GM18951 (cell line): ENCODE measurements at regions not wholly inside any gene's neighbourhood (a gene's known extent, or its start where the extent isn't known, plus 50 kb on each side); places are given as distances from the start of the nearest gene placed in this dataset.
"Not testable (repeated sequence)": the region's sequence is repeated elsewhere in the genome, so short reads cannot be mapped to it uniquely, and the experiment has no call there.

Source experiments
- POLR2A ChIP-seq: IDR thresholded peaks from 4 replicates; pipeline ENCODE4 v1.6.1; 2011; ENCODE audit warnings: mild to moderate bottlenecking; ENCODE audit not compliant: insufficient read length, insufficient read depth; ENCODE audit errors: extremely low read depth
- in situ Hi-C: fragments of 300-500 bp; cut with MboI; formaldehyde crosslinking; loops from one replicate; pipeline ENCODE4 v1.12.0; 2022; ENCODE audit warnings: low sequenced_read_pairs, mixed read lengths, inconsistent platforms; ENCODE audit not compliant: unreplicated experiment

GRCh38 chr13:31587698-31588266 lies 151.5 kb upstream of the RXFP2 start:
- in situ Hi-C loops: no loop called here
- no peak for TF ChIP-seq POLR2A

GRCh38 chr13:31588316-31588715 lies 151.0 kb upstream of the RXFP2 start:
- in situ Hi-C loops: no loop called here
- TF ChIP-seq POLR2A: no peak

- in situ Hi-C loops: no loop called here
- TF ChIP-seq POLR2A: no peak
Observed at GRCh38 chr13:31588893-31589292, 150.4 kb upstream of the RXFP2 start.

GRCh38 chr13:31591642-31592233 lies 147.6 kb upstream of the RXFP2 start:
- no peak for TF ChIP-seq POLR2A
- in situ Hi-C loops: no loop called here

- no peak for TF ChIP-seq POLR2A
- in situ Hi-C loops: no loop called here
Observed at GRCh38 chr13:31594056-31594455, 145.3 kb upstream of the RXFP2 start.

- TF ChIP-seq POLR2A: no peak
- in situ Hi-C loops: no loop called here
Observed at GRCh38 chr13:31595563-31595962, 143.8 kb upstream of the RXFP2 start.

- TF ChIP-seq POLR2A: no peak
- in situ Hi-C loops: no loop called here
Observed at GRCh38 chr13:31598990-31599389, 140.3 kb upstream of the RXFP2 start.

GRCh38 chr13:31605076-31605860 lies 134.1 kb upstream of the RXFP2 start:
- in situ Hi-C loops: no loop called here
- TF ChIP-seq POLR2A: no peak

GRCh38 chr13:31607531-31607930 lies 131.8 kb upstream of the RXFP2 start:
- in situ Hi-C loops: not testable (repeated sequence)

- in situ Hi-C loops: not testable (repeated sequence)
Observed at GRCh38 chr13:31608780-31609179, 130.5 kb upstream of the RXFP2 start.

- in situ Hi-C loops: no loop called here
- no peak for TF ChIP-seq POLR2A
Observed at GRCh38 chr13:31610270-31610998, 128.9 kb upstream of the RXFP2 start.

GRCh38 chr13:31611214-31611613 lies 128.1 kb upstream of the RXFP2 start:
- in situ Hi-C loops: no loop called here
- no peak for TF ChIP-seq POLR2A

- no peak for TF ChIP-seq POLR2A
Observed at GRCh38 chr13:31614073-31614472, 125.3 kb upstream of the RXFP2 start.

GRCh38 chr13:31614704-31615103 lies 124.6 kb upstream of the RXFP2 start:
- TF ChIP-seq POLR2A: no peak
- in situ Hi-C loops: no loop called here

More at GRCh38 chr13:31614073-31614472, 125.3 kb upstream of the RXFP2 start:
- in situ Hi-C loops: no loop called here
